Neural progenitor cell (in vitro differentiated cells): ENCODE measurements at regions not wholly inside any gene's neighbourhood (a gene's known extent, or its start where the extent isn't known, plus 50 kb on each side); places are given as distances from the start of the nearest gene placed in this dataset.

Experiments
- DNase-seq: peaks from one replicate; pipeline ENCODE4 v3.0.0-alpha.2; 2016; ENCODE audit warnings: low spot score
- H2AFZ ChIP-seq: fragments of 200-600 bp; sonication (generic); replicated peaks from 2 replicates; pipeline ENCODE4 v1.6.1; 2016; ENCODE audit warnings: antibody characterized with exemption
- H3F3A ChIP-seq: fragments of 200-600 bp; sonication (generic); 2 replicates; pipeline ENCODE4 v1.6.1; 2016; ENCODE audit warnings: antibody characterized with exemption, low read depth
- H3K27ac ChIP-seq: fragments of 200-600 bp; sonication (generic); 2 replicates; pipeline ENCODE4 v1.5.1; 2016; ENCODE audit warnings: mild to moderate bottlenecking
- H3K27me3 ChIP-seq: fragments of 200-600 bp; sonication (generic); 2 replicates; pipeline ENCODE4 v1.6.1; 2016; ENCODE audit warnings: mild to moderate bottlenecking, moderate library complexity
- H3K36me3 ChIP-seq: fragments of 200-600 bp; sonication (generic); 2 replicates; pipeline ENCODE4 v1.5.1; 2016
- H3K4me1 ChIP-seq: fragments of 200-600 bp; sonication (generic); 2 replicates; pipeline ENCODE4 v1.6.1; 2016; ENCODE audit warnings: mixed run types
- H3K4me2 ChIP-seq: fragments of 200-600 bp; sonication (generic); 2 replicates; pipeline ENCODE4 v1.6.1; 2016
- H3K4me3 ChIP-seq: fragments of 200-600 bp; sonication (generic); 2 replicates; pipeline ENCODE4 v1.5.1; 2016
- H3K79me2 ChIP-seq: fragments of 200-600 bp; sonication (generic); 2 replicates; pipeline ENCODE4 v1.6.1; 2016; ENCODE audit warnings: low read depth
- H3K9ac ChIP-seq: fragments of 200-600 bp; sonication (generic); 2 replicates; pipeline ENCODE4 v1.6.1; 2016
- H3K9me3 ChIP-seq: fragments of 200-600 bp; sonication (generic); 2 replicates; pipeline ENCODE4 v1.5.1; 2016; ENCODE audit warnings: low read depth
- H4K20me1 ChIP-seq: fragments of 200-600 bp; sonication (generic); 2 replicates; pipeline ENCODE4 v1.6.1; 2016; ENCODE audit warnings: low read depth
- H3K27ac Mint-ChIP-seq: 3 replicates; pipeline ENCODE4 v1.8.0; 2021; ENCODE audit warnings: mixed read lengths
- H3K27me3 Mint-ChIP-seq: 2 replicates; pipeline ENCODE4 v1.8.0; 2022; ENCODE audit warnings: low read depth, mild to moderate bottlenecking, inconsistent platforms, moderate library complexity, mixed read lengths; ENCODE audit not compliant: insufficient read depth
- H3K36me3 Mint-ChIP-seq: 3 replicates; pipeline ENCODE4 v1.8.0; 2021; ENCODE audit warnings: mixed read lengths
- H3K4me1 Mint-ChIP-seq: 3 replicates; pipeline ENCODE4 v1.8.0; 2021; ENCODE audit warnings: mixed read lengths
- H3K4me3 Mint-ChIP-seq: 3 replicates; pipeline ENCODE4 v1.8.0; 2021; ENCODE audit warnings: mild to moderate bottlenecking, moderate library complexity, mixed read lengths
- H3K9me3 Mint-ChIP-seq: 3 replicates; pipeline ENCODE4 v1.8.0; 2020; ENCODE audit warnings: mixed read lengths
- EZH2 ChIP-seq: fragments of 200-600 bp; sonication (generic); IDR thresholded peaks from 2 replicates; pipeline ENCODE4 v1.6.1; 2017; ENCODE audit warnings: antibody characterized with exemption, mild to moderate bottlenecking, moderate library complexity
- EZH2phosphoT487 ChIP-seq: fragments of 200-600 bp; sonication (generic); IDR thresholded peaks from 2 replicates; pipeline ENCODE4 v1.6.1; 2017; ENCODE audit warnings: antibody characterized with exemption
- TF ChIP-seq, protein P1 (sequence below): fragments of 200-600 bp; sonication (generic); IDR thresholded peaks from 2 replicates; pipeline ENCODE4 v1.5.1; 2017; ENCODE audit warnings: antibody characterized with exemption, mild to moderate bottlenecking

DNA sequence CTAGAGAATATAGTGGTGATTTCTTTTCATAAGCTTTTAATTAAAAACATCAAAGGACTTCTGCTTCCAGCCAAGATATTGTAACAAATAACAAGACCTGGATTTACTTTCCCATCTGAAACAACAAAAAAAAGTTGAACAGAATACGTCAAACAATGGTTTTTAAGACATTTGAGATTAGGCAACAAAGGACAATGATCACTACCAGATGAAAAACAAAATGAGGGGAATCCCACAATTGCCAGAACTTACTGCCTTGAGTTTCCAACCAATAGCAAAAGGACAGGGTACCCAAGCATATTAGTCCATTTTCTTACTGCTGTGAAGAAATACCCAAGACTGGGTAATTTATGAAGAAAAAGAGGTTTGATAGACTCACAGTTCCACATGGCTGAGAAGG, 341.4 kb upstream of the INTU start:
- no peaks in the 10 kb centered on the region for H3K4me1 ChIP-seq
- H3K9me3 Mint-ChIP-seq = peaks cover 14% of the 10 kb centered on the region
- no peak overlapping the region for H3K9ac ChIP-seq
- no peaks in the 10 kb centered on the region for H3K4me1 Mint-ChIP-seq
- no peak overlapping the region for H3K4me3 ChIP-seq
- DNase-seq = no peak
- H3K27me3 ChIP-seq = no peaks in the 10 kb centered on the region
- H3K79me2 ChIP-seq = no peaks in the 10 kb centered on the region
- no peak for TF ChIP-seq EZH2phosphoT487
- no peak for TF ChIP-seq EZH2
- TF ChIP-seq, protein P1, sequence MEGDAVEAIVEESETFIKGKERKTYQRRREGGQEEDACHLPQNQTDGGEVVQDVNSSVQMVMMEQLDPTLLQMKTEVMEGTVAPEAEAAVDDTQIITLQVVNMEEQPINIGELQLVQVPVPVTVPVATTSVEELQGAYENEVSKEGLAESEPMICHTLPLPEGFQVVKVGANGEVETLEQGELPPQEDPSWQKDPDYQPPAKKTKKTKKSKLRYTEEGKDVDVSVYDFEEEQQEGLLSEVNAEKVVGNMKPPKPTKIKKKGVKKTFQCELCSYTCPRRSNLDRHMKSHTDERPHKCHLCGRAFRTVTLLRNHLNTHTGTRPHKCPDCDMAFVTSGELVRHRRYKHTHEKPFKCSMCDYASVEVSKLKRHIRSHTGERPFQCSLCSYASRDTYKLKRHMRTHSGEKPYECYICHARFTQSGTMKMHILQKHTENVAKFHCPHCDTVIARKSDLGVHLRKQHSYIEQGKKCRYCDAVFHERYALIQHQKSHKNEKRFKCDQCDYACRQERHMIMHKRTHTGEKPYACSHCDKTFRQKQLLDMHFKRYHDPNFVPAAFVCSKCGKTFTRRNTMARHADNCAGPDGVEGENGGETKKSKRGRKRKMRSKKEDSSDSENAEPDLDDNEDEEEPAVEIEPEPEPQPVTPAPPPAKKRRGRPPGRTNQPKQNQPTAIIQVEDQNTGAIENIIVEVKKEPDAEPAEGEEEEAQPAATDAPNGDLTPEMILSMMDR = no peak
- H3K4me2 ChIP-seq = no peak overlapping the region
- no peaks in the 10 kb centered on the region for H4K20me1 ChIP-seq
- no peaks in the 10 kb centered on the region for H3K36me3 ChIP-seq
- no peak overlapping the region for H3K4me3 Mint-ChIP-seq
- H3K36me3 Mint-ChIP-seq = no peaks in the 10 kb centered on the region
- H3K9me3 ChIP-seq = no peaks in the 10 kb centered on the region
- no peak overlapping the region for H2AFZ ChIP-seq
- no peaks in the 10 kb centered on the region for H3F3A ChIP-seq
- no peak overlapping the region for H3K27ac Mint-ChIP-seq
- no peak overlapping the region for H3K27ac ChIP-seq
- H3K27me3 Mint-ChIP-seq = peaks cover 2% of the 10 kb centered on the region

DNA sequence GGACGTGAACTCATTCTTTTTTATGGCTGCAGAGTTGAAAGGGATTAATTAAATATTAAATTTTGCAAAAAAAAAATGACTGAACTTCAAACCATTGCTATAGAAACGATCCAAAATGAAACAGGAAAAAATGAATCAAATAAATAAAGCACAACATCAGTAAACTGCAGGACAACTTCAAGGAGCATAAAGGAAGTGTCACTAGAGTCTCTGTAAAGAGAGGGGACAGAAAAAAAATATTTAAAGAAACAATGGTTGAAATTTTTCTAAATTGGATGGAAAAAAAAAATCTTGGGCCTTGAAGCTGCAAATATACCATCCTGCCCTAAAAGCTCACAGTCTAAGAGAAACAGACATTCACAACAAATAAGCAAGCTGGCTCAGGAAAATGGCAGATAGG, 339.3 kb upstream of the INTU start:
- no peaks in the 10 kb centered on the region for H3K36me3 ChIP-seq
- H3K4me2 ChIP-seq = no peak overlapping the region
- no peak overlapping the region for H3K4me3 ChIP-seq
- no peaks in the 10 kb centered on the region for H3K36me3 Mint-ChIP-seq
- H3K4me1 ChIP-seq = no peaks in the 10 kb centered on the region
- H3K9me3 ChIP-seq = no peaks in the 10 kb centered on the region
- H3K27me3 ChIP-seq = no peaks in the 10 kb centered on the region
- peaks cover 24% of the 10 kb centered on the region for H3K9me3 Mint-ChIP-seq
- no peak overlapping the region for H2AFZ ChIP-seq
- no peaks in the 10 kb centered on the region for H3K4me1 Mint-ChIP-seq
- H3K27ac ChIP-seq = no peak overlapping the region
- no peaks in the 10 kb centered on the region for H4K20me1 ChIP-seq
- H3K27me3 Mint-ChIP-seq = peaks cover 2% of the 10 kb centered on the region
- TF ChIP-seq EZH2phosphoT487 (no peak), EZH2 (no peak)
- TF ChIP-seq, protein P1 = no peak
- no peak for DNase-seq
- H3F3A ChIP-seq = no peaks in the 10 kb centered on the region
- no peaks in the 10 kb centered on the region for H3K79me2 ChIP-seq
- no peak overlapping the region for H3K4me3 Mint-ChIP-seq
- no peak overlapping the region for H3K27ac Mint-ChIP-seq
- H3K9ac ChIP-seq = no peak overlapping the region

GRCh38 chr4:127304356-127304755, 328.4 kb upstream of the INTU start:
- no peak overlapping the region for H3K4me3 Mint-ChIP-seq
- H3K4me1 Mint-ChIP-seq = peaks cover 1% of the 10 kb centered on the region

More at GRCh38 chr4:127304356-127304755, 328.4 kb upstream of the INTU start:
- H3K36me3 Mint-ChIP-seq = no peaks in the 10 kb centered on the region
- no peaks in the 10 kb centered on the region for H3K27me3 ChIP-seq
- DNase-seq = no peak
- no peaks in the 10 kb centered on the region for H3K4me1 ChIP-seq
- H3K4me3 ChIP-seq = no peak overlapping the region
- no peaks in the 10 kb centered on the region for H4K20me1 ChIP-seq
- no peaks in the 10 kb centered on the region for H3K36me3 ChIP-seq
- no peak overlapping the region for H3K27ac ChIP-seq
- no peaks in the 10 kb centered on the region for H3K27me3 Mint-ChIP-seq
- H3K9me3 ChIP-seq = no peaks in the 10 kb centered on the region
- no peak overlapping the region for H3K4me2 ChIP-seq
- H3F3A ChIP-seq = no peaks in the 10 kb centered on the region
- no peak for TF ChIP-seq EZH2
- TF ChIP-seq, protein P1 = no peak
- no peak for TF ChIP-seq EZH2phosphoT487
- H3K79me2 ChIP-seq = no peaks in the 10 kb centered on the region
- no peak overlapping the region for H2AFZ ChIP-seq
- peaks cover 6% of the 10 kb centered on the region for H3K9me3 Mint-ChIP-seq
- no peak overlapping the region for H3K9ac ChIP-seq
- no peak overlapping the region for H3K27ac Mint-ChIP-seq
